ENCODE measurements at regions not wholly inside any gene's neighbourhood (a gene's known extent, or its start where the extent isn't known, plus 50 kb on each side); places are given as distances from the start of the nearest gene placed in this dataset.

DNA sequence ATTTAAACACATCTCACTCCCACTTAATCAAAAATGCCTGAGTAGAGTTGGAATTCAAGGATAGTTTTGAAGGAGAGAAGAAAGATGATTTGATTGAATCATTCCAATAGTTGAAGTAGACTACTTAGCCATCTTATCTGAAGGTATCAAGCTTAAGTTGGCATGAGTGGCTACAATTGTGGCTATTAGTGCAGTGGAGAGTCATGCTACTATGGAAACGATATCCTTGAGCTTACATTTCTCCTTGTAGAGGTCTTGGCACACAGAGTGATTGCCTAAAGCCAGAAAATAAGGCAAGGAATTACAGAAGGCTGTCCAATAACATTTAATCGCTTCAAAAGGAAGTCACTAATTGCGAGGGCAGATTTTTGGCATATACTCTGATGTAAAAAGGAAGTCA is 1022.7 kb downstream of the IGSF11 start:
- DNase-seq = no peak
- no peak overlapping the region for H2AFZ ChIP-seq
- H3K4me3 ChIP-seq = no peak overlapping the region
- H3F3A ChIP-seq (ENCODE audit: insufficient read depth) = no peaks in the 10 kb centered on the region
- H3K79me2 ChIP-seq (ENCODE audit: insufficient read depth) = no peaks in the 10 kb centered on the region
- no peaks in the 10 kb centered on the region for H3K27me3 ChIP-seq (replicated peaks; ENCODE audit: insufficient read depth)
- 2 to 7% methylated on average over 3 of the region's 3 CpGs for WGBS, 2 experiments (ENCODE audit: low coverage in 1 of 2, low lambda C conversion rate in 2 of 2, missing lambda C conversion rate in 2 of 2)
- H3K4me1 ChIP-seq (ENCODE audit: insufficient read depth) = no peaks in the 10 kb centered on the region
- H3K9me2 ChIP-seq (ENCODE audit: insufficient read depth) = no peaks in the 10 kb centered on the region
- H3K9me3 ChIP-seq (ENCODE audit: low read depth) = no peaks in the 10 kb centered on the region
- no peak overlapping the region for H3K9ac ChIP-seq
- H3K36me3 ChIP-seq (ENCODE audit: low read depth) = no peaks in the 10 kb centered on the region
- H3K27ac ChIP-seq = no peak overlapping the region
- TF ChIP-seq EZH2 (IDR thresholded peaks at IDR 0.05; ENCODE audit: insufficient read depth, poor library complexity, severe bottlenecking) (no peak), EZH2phosphoT487 (IDR thresholded peaks at IDR 0.05; ENCODE audit: insufficient read depth, low read depth) (no peak)
- H3K4me2 ChIP-seq (ENCODE audit: unreplicated experiment) = no peak overlapping the region
- in situ Hi-C loops (cut with MboI) = no loop called here
- H4K20me1 ChIP-seq (ENCODE audit: insufficient read depth) = no peaks in the 10 kb centered on the region

DNA sequence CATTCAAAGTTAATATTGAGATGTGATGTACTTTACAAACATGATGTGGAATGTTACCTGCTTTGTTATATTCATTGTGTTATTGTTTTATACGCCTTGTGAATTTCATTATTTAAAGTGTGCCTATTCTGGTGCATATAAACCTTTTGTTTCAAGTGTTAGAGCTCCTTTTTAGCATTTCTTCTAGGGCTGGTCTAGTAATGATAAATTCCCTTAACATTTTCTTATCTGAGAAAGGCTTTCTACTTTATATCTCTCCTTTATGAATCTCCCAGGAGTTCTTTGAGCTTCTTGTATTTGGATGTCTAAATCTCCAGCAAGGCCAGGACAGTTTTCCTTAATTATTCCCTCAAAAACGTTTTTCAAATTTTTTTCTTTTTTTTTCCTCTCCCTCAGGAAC is 1005.6 kb downstream of the IGSF11 start:
- in situ Hi-C loops (cut with MboI) = no loop called here
- H3F3A ChIP-seq (ENCODE audit: insufficient read depth) = no peaks in the 10 kb centered on the region
- no peaks in the 10 kb centered on the region for H4K20me1 ChIP-seq (ENCODE audit: insufficient read depth)
- H3K79me2 ChIP-seq (ENCODE audit: insufficient read depth) = no peaks in the 10 kb centered on the region
- no peaks in the 10 kb centered on the region for H3K9me2 ChIP-seq (ENCODE audit: insufficient read depth)
- no peaks in the 10 kb centered on the region for H3K4me1 ChIP-seq (ENCODE audit: insufficient read depth)
- H3K9ac ChIP-seq = no peak overlapping the region
- no peaks in the 10 kb centered on the region for H3K27me3 ChIP-seq (replicated peaks; ENCODE audit: insufficient read depth)
- no peak overlapping the region for H3K27ac ChIP-seq
- no peak overlapping the region for H3K4me3 ChIP-seq
- no peak overlapping the region for H3K4me2 ChIP-seq (ENCODE audit: unreplicated experiment)
- no peak overlapping the region for H2AFZ ChIP-seq
- 13 to 14% methylated on average over 2 of the region's 2 CpGs for WGBS, 2 experiments (ENCODE audit: low coverage in 1 of 2, low lambda C conversion rate in 2 of 2, missing lambda C conversion rate in 2 of 2)
- no peaks in the 10 kb centered on the region for H3K9me3 ChIP-seq (ENCODE audit: low read depth)
- TF ChIP-seq EZH2phosphoT487 (IDR thresholded peaks at IDR 0.05; ENCODE audit: insufficient read depth, low read depth) (no peak), EZH2 (IDR thresholded peaks at IDR 0.05; ENCODE audit: insufficient read depth, poor library complexity, severe bottlenecking) (no peak)
- no peaks in the 10 kb centered on the region for H3K36me3 ChIP-seq (ENCODE audit: low read depth)
- no peak for DNase-seq

DNA sequence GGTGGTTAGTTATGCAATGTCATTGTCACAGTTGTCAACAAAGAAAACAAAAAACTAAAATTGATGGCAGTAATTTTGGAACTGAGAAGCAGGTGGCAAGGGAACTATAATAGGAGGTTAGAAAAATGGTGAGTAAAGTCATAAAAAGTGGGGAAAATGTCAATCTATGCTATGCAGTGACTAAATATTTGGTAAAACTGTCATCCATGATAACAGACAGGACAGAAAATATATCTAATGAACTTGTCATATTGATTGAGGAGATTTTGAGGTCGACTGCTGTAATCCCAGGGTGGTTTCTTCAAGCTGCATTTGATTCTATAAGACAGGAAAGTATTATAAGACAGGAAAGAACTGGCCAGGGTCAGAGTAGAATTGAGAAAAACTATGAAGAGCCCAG is 998.4 kb downstream of the IGSF11 start:
- TF ChIP-seq EZH2 (IDR thresholded peaks at IDR 0.05; ENCODE audit: insufficient read depth, poor library complexity, severe bottlenecking) = no peak
- TF ChIP-seq EZH2phosphoT487 (IDR thresholded peaks at IDR 0.05; ENCODE audit: insufficient read depth, low read depth) = no peak
- no peaks in the 10 kb centered on the region for H3K4me1 ChIP-seq (ENCODE audit: insufficient read depth)
- H3K9me3 ChIP-seq (ENCODE audit: low read depth) = no peaks in the 10 kb centered on the region
- in situ Hi-C loops (cut with MboI) = no loop called here
- no peaks in the 10 kb centered on the region for H3K79me2 ChIP-seq (ENCODE audit: insufficient read depth)
- H3K9me2 ChIP-seq (ENCODE audit: insufficient read depth) = no peaks in the 10 kb centered on the region
- no peak overlapping the region for H3K4me2 ChIP-seq (ENCODE audit: unreplicated experiment)
- no peaks in the 10 kb centered on the region for H4K20me1 ChIP-seq (ENCODE audit: insufficient read depth)
- H3K36me3 ChIP-seq (ENCODE audit: low read depth) = no peaks in the 10 kb centered on the region
- no peak overlapping the region for H3K9ac ChIP-seq
- WGBS, 2 experiments (ENCODE audit: low coverage in 1 of 2, low lambda C conversion rate in 2 of 2, missing lambda C conversion rate in 2 of 2) = 3% methylated on average over 1 of the region's 1 CpG
- no peaks in the 10 kb centered on the region for H3F3A ChIP-seq (ENCODE audit: insufficient read depth)
- no peak overlapping the region for H3K4me3 ChIP-seq
- DNase-seq = no peak
- no peak overlapping the region for H2AFZ ChIP-seq
- H3K27ac ChIP-seq = no peak overlapping the region
- H3K27me3 ChIP-seq (replicated peaks; ENCODE audit: insufficient read depth) = no peaks in the 10 kb centered on the region

DNA sequence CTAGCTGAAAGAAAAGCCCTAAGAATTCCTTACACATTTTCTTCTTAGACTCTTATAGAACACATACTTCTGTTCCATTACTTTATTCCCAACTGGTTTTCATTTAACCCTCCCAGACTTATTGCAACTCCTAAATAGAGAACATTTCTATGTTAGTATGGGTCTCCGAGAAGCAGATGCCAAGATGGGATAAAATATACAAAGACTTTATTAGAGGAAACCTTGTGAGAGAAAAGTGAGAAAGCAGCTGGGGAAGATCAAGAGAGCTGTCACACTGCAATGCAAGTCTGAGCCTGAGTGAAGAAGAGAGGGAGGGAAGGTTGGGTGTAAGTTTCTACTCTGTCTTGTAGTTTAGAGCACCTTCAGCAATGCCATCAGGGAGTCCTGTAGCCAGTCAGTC is 979.3 kb downstream of the IGSF11 start:
- H3K79me2 ChIP-seq (ENCODE audit: insufficient read depth) = no peaks in the 10 kb centered on the region
- no peaks in the 10 kb centered on the region for H3K4me1 ChIP-seq (ENCODE audit: insufficient read depth)
- H3K9ac ChIP-seq = no peak overlapping the region
- H2AFZ ChIP-seq = no peak overlapping the region
- H3K4me3 ChIP-seq = no peak overlapping the region
- H3K9me3 ChIP-seq (ENCODE audit: low read depth) = no peaks in the 10 kb centered on the region
- no peaks in the 10 kb centered on the region for H4K20me1 ChIP-seq (ENCODE audit: insufficient read depth)
- no peaks in the 10 kb centered on the region for H3F3A ChIP-seq (ENCODE audit: insufficient read depth)
- H3K36me3 ChIP-seq (ENCODE audit: low read depth) = no peaks in the 10 kb centered on the region
- no peaks in the 10 kb centered on the region for H3K27me3 ChIP-seq (replicated peaks; ENCODE audit: insufficient read depth)
- no peak for DNase-seq
- in situ Hi-C loops (cut with MboI) = no loop called here
- H3K27ac ChIP-seq = no peak overlapping the region
- WGBS, 2 experiments (ENCODE audit: low coverage in 1 of 2, low lambda C conversion rate in 2 of 2, missing lambda C conversion rate in 2 of 2) = 0 to 3% methylated on average over 1 of the region's 1 CpG
- no peak overlapping the region for H3K4me2 ChIP-seq (ENCODE audit: unreplicated experiment)
- TF ChIP-seq EZH2phosphoT487 (IDR thresholded peaks at IDR 0.05; ENCODE audit: insufficient read depth, low read depth) (no peak), EZH2 (IDR thresholded peaks at IDR 0.05; ENCODE audit: insufficient read depth, poor library complexity, severe bottlenecking) (no peak)
- no peaks in the 10 kb centered on the region; the same call in 1 of the 2 replicates for H3K9me2 ChIP-seq (ENCODE audit: insufficient read depth)

DNA sequence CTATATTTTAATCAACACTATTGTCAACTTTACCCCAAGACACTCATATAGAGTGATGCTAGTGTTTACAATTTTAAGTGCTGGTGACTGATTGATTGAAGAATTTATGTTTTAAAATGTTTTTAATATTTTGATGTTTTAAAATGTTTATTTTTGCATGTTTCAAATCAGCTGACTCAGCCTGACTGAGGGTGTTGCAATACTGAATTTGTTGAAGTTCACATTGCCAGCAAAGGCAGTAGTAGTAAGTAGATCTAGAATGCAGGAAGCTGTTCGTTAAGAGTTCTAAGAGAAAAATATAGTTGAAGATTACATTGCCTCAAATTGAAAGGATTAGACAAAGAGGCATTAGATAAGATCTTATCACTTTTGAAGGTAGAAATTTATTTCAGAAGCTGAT is 977.6 kb downstream of the IGSF11 start:
- Histone ChIP-seq H4K20me1 (ENCODE audit: insufficient read depth) (no peaks in the 10 kb centered on the region), H3K27me3 (replicated peaks; ENCODE audit: insufficient read depth) (no peaks in the 10 kb centered on the region), H3K27ac (no peak overlapping the region), H3K79me2 (ENCODE audit: insufficient read depth) (no peaks in the 10 kb centered on the region), H3K4me3 (no peak overlapping the region), H3K36me3 (ENCODE audit: low read depth) (no peaks in the 10 kb centered on the region), H3K9me3 (ENCODE audit: low read depth) (no peaks in the 10 kb centered on the region), H3K4me1 (ENCODE audit: insufficient read depth) (no peaks in the 10 kb centered on the region), H3F3A (ENCODE audit: insufficient read depth) (no peaks in the 10 kb centered on the region), H3K9ac (no peak overlapping the region), H3K4me2 (ENCODE audit: unreplicated experiment) (no peak overlapping the region), H2AFZ (no peak overlapping the region), H3K9me2 (ENCODE audit: insufficient read depth) (no peaks in the 10 kb centered on the region)
- DNase-seq = peak; percentile 1
- TF ChIP-seq EZH2 (IDR thresholded peaks at IDR 0.05; ENCODE audit: insufficient read depth, poor library complexity, severe bottlenecking) = no peak
- TF ChIP-seq EZH2phosphoT487 (IDR thresholded peaks at IDR 0.05; ENCODE audit: insufficient read depth, low read depth) = no peak
- WGBS, 2 experiments (ENCODE audit: low coverage in 1 of 2, low lambda C conversion rate in 2 of 2, missing lambda C conversion rate in 2 of 2) = 7 to 19% methylated on average over 1 of the region's 1 CpG
- in situ Hi-C loops (cut with MboI) = no loop called here

All from GM23248 (cell line).